H1 (cell line): ENCODE measurements at regions not wholly inside any gene's neighbourhood (a gene's known extent, or its start where the extent isn't known, plus 50 kb on each side); places are given as distances from the start of the nearest gene placed in this dataset.

Experiments
- CTCF ChIA-PET: fragments of 300-600 bp; sonication (Branson Sonifier 250); formaldehyde crosslinking; loops from one replicate; lab custom pipeline; 2021; ENCODE audit not compliant: partially characterized antibody; lab: Charles Lee
- POLR2A ChIA-PET: fragments of 300-600 bp; sonication (Branson Sonifier 250); formaldehyde crosslinking; loops from one replicate; lab custom pipeline; 2021; ENCODE audit warnings: inconsistent platforms; ENCODE audit not compliant: partially characterized antibody; lab: Charles Lee
- DNase-seq, 2 experiments: peaks; one replicate each; pipeline versions ENCODE4 v3.0.0 to v3.0.0-alpha.2; 2010 to 2022; ENCODE audit warnings: low spot score in 2 of 2, low read depth in 1 of 2, mixed read lengths in 1 of 2
- FAIRE-seq: peaks from 2 replicates; lab custom pipeline; 2011; peaks lifted over from hg19 to GRCh38; lab: Jason Lieb, UNC
- H2AFZ ChIP-seq: 2 replicates; pipeline ENCODE4 v1.8.1; 2012; ENCODE audit warnings: low read length, inconsistent platforms
- H2AK5ac ChIP-seq: 2 replicates; pipeline ENCODE4 v1.6.1; 2013; ENCODE audit warnings: low read depth, low read length
- H2BK120ac ChIP-seq: replicated peaks from 2 replicates; pipeline ENCODE3; 2013; ENCODE audit warnings: low read depth, low read length, inconsistent platforms
- H2BK12ac ChIP-seq: 2 replicates; pipeline ENCODE4 v1.6.1; 2013; ENCODE audit warnings: low read depth, low read length
- H2BK15ac ChIP-seq: 2 replicates; pipeline ENCODE4 v1.6.1; 2013; ENCODE audit warnings: low read length
- H2BK20ac ChIP-seq: 2 replicates; pipeline ENCODE4 v1.6.1; 2013; ENCODE audit warnings: low read length
- H2BK5ac ChIP-seq: 2 replicates; pipeline ENCODE4 v1.6.1; 2013; ENCODE audit warnings: low read depth, low read length
- H3K14ac ChIP-seq: 2 replicates; pipeline ENCODE4 v1.6.1; 2013; ENCODE audit warnings: inconsistent platforms; ENCODE audit not compliant: insufficient read length
- H3K18ac ChIP-seq: 2 replicates; pipeline ENCODE4 v1.6.1; 2013; ENCODE audit warnings: low read length; ENCODE audit errors: extremely low read depth
- H3K23ac ChIP-seq: 2 replicates; pipeline ENCODE4 v1.6.1; 2013; ENCODE audit warnings: inconsistent platforms; ENCODE audit not compliant: insufficient read length
- H3K23me2 ChIP-seq: 2 replicates; pipeline ENCODE4 v1.6.1; 2013; ENCODE audit warnings: low read depth, low read length
- H3K27ac ChIP-seq: 2 replicates; pipeline ENCODE4 v1.6.1; 2011; ENCODE audit warnings: low read depth, low read length, inconsistent platforms
- H3K27me3 ChIP-seq, 4 experiments: replicated peaks in 1 of 4; 1 replicate in 1 of 4; 2 replicates in 3 of 4; pipeline versions ENCODE4 v1.6.1 to v1.8.1; 2011 to 2013; ENCODE audit warnings: low read length in 3 of 4, mild to moderate bottlenecking in 3 of 4, inconsistent platforms in 2 of 4, mixed read lengths in 2 of 4, moderate library complexity in 1 of 4; ENCODE audit not compliant: control insufficient read depth in 3 of 4, insufficient read depth in 3 of 4; ENCODE audit errors: extremely low read depth in 1 of 4
- H3K36me3 ChIP-seq, 4 experiments: 2 replicates each; pipeline versions ENCODE4 v1.6.1 to v1.8.1; 2011 to 2013; ENCODE audit warnings: mild to moderate bottlenecking in 4 of 4, low read length in 3 of 4, moderate library complexity in 2 of 4, control low read depth in 1 of 4, inconsistent platforms in 1 of 4; ENCODE audit not compliant: insufficient read depth in 4 of 4, control insufficient read depth in 2 of 4
- H3K4ac ChIP-seq: replicated peaks from 2 replicates; pipeline ENCODE3; 2013; ENCODE audit warnings: low read length, low read depth, mixed read lengths, inconsistent platforms; ENCODE audit not compliant: insufficient read length
- H3K4me1 ChIP-seq, 4 experiments: replicated peaks in 1 of 4; 1 replicate in 1 of 4; 2 replicates in 3 of 4; pipeline versions ENCODE4 v1.6.1 to v1.8.1; 2011 to 2013; ENCODE audit warnings: low read length in 3 of 4, inconsistent platforms in 2 of 4, mixed read lengths in 1 of 4; ENCODE audit not compliant: insufficient read depth in 4 of 4, control insufficient read depth in 3 of 4
- H3K4me2 ChIP-seq, 2 experiments: 2 replicates each; pipeline versions ENCODE4 v1.6.1 to v1.8.1; 2011 to 2013; ENCODE audit warnings: low read depth in 2 of 2, low read length in 2 of 2, control low read depth in 1 of 2, inconsistent platforms in 1 of 2, mild to moderate bottlenecking in 1 of 2; ENCODE audit not compliant: insufficient read depth in 1 of 2
- H3K4me3 ChIP-seq, 4 experiments: fragments of 200-600, 300-600 bp in 1 of 4; sonication (generic), shearing (Covaris generic), sonication (Bioruptor Twin) in 1 of 4; 2 replicates each; pipeline versions ENCODE4 v1.5.1 to v1.8.1; 2011 to 2016; ENCODE audit warnings: low read length in 4 of 4, low read depth in 3 of 4, control low read depth in 2 of 4, inconsistent platforms in 2 of 4, mild to moderate bottlenecking in 2 of 4, mixed read lengths in 1 of 4, moderate library complexity in 1 of 4; ENCODE audit not compliant: insufficient read depth in 2 of 4; ENCODE audit errors: extremely low read depth in 1 of 4
- H3K56ac ChIP-seq: replicated peaks from 2 replicates; pipeline ENCODE3; 2013; ENCODE audit warnings: low read depth, mild to moderate bottlenecking, mixed read lengths, low read length, inconsistent platforms; ENCODE audit not compliant: insufficient read length
- H3K79me1 ChIP-seq: 2 replicates; pipeline ENCODE4 v1.6.1; 2013; ENCODE audit warnings: low read depth, low read length, control low read depth
- H3K79me2 ChIP-seq, 2 experiments: 2 replicates each; pipeline versions ENCODE4 v1.6.1 to v1.8.1; 2012 to 2013; ENCODE audit warnings: low read length in 2 of 2, mild to moderate bottlenecking in 2 of 2, inconsistent platforms in 1 of 2; ENCODE audit not compliant: insufficient read depth in 2 of 2, control insufficient read depth in 1 of 2
- H3K9ac ChIP-seq, 4 experiments: replicated peaks in 1 of 4; 1 replicate in 1 of 4; 2 replicates in 3 of 4; pipeline versions ENCODE4 v1.6.1 to v1.8.1; 2011 to 2013; ENCODE audit warnings: low read depth in 3 of 4, low read length in 3 of 4, control low read depth in 2 of 4, mild to moderate bottlenecking in 2 of 4, moderate library complexity in 2 of 4, inconsistent platforms in 1 of 4; ENCODE audit errors: extremely low read depth in 1 of 4
- H3K9me3 ChIP-seq, 2 experiments: 2 replicates each; pipeline versions ENCODE4 v1.6.1 to v1.8.1; 2012 to 2013; ENCODE audit warnings: mild to moderate bottlenecking in 2 of 2, moderate library complexity in 2 of 2, control low read depth in 1 of 2, inconsistent platforms in 1 of 2, low read depth in 1 of 2, low read length in 1 of 2, mixed read lengths in 1 of 2; ENCODE audit not compliant: insufficient read depth in 2 of 2
- H4K20me1 ChIP-seq, 2 experiments: replicated peaks in 1 of 2; 2 replicates each; pipeline versions ENCODE3 to v1.8.1; 2011 to 2013; ENCODE audit warnings: inconsistent platforms in 2 of 2, low read length in 2 of 2, mild to moderate bottlenecking in 1 of 2; ENCODE audit not compliant: insufficient read depth in 2 of 2, control insufficient read depth in 1 of 2
- H4K5ac ChIP-seq: 2 replicates; pipeline ENCODE4 v1.6.1; 2013; ENCODE audit warnings: low read length, low read depth, mixed read lengths, inconsistent platforms; ENCODE audit not compliant: insufficient read length
- H4K8ac ChIP-seq: 2 replicates; pipeline ENCODE4 v1.8.0; 2013; ENCODE audit warnings: mild to moderate bottlenecking, moderate library complexity, low read length, inconsistent platforms; ENCODE audit not compliant: insufficient read depth; ENCODE audit errors: extremely low read depth
- H4K91ac ChIP-seq: replicated peaks from 2 replicates; pipeline ENCODE3; 2013; ENCODE audit warnings: low read length, mixed read lengths, inconsistent platforms; ENCODE audit not compliant: insufficient read length
- EGR1 ChIP-seq: IDR thresholded peaks from 2 replicates; pipeline ENCODE4 v1.6.1; 2011; ENCODE audit warnings: low read depth, low read length, borderline replicate concordance
- GTF2F1 ChIP-seq: IDR thresholded peaks from 2 replicates; pipeline ENCODE4 v1.6.1; 2012; ENCODE audit warnings: low read depth, low read length, improper control_type of control experiment, borderline replicate concordance
- JUN ChIP-seq: IDR thresholded peaks from 2 replicates; pipeline ENCODE4 v1.6.1; 2011; ENCODE audit warnings: low read depth, mild to moderate bottlenecking, improper control_type of control experiment, low read length
- KDM5A ChIP-seq: fragments of 200-600 bp; IDR thresholded peaks from 2 replicates; pipeline ENCODE4 v1.7.1; 2012; ENCODE audit warnings: mild to moderate bottlenecking, low read length, inconsistent platforms, mixed read lengths
- SIRT6 ChIP-seq: IDR thresholded peaks from one replicate; pipeline ENCODE4 v1.7.1; 2012; ENCODE audit warnings: low read length, inconsistent platforms
- SP4 ChIP-seq: IDR thresholded peaks from 2 replicates; pipeline ENCODE4 v1.6.1; 2012; ENCODE audit warnings: low read length, inconsistent platforms
- WGBS, 2 experiments: shearing (Covaris generic) in 1 of 2; methylation state at CpG; one replicate each; pipeline versions ENCODE4 v1.1.6 to v1.1.7; 2013 to 2015; ENCODE audit warnings: low lambda C conversion rate in 2 of 2, mixed read lengths in 2 of 2, inconsistent platforms in 1 of 2, low coverage in 1 of 2, missing lambda C conversion rate in 1 of 2; ENCODE audit not compliant: insufficient replicate concordance in 2 of 2, insufficient coverage in 1 of 2, insufficient read length in 1 of 2; ENCODE audit errors: extremely low coverage in 1 of 2, missing lambda C conversion rate in 1 of 2; 5-methylcytosine and 5-hydroxymethylcytosine counted together

- no peak overlapping the region for H4K5ac ChIP-seq
- no peak overlapping the region for H3K4ac ChIP-seq
- DNase-seq (no peak), FAIRE-seq (no peak)
- H3K27ac ChIP-seq: no peak overlapping the region
- no peak overlapping the region for H4K8ac ChIP-seq
- CTCF ChIA-PET: no interaction called here
- H2BK20ac ChIP-seq: no peak overlapping the region
- H2AFZ ChIP-seq: peak overlapping the region; percentile 63; the same call in 1 of the 2 replicates
- H2BK12ac ChIP-seq: no peak overlapping the region
- no peak overlapping the region for H2BK5ac ChIP-seq
- H3K23me2 ChIP-seq: no peaks in the 10 kb centered on the region
- H3K4me1 ChIP-seq: peaks cover 0 to 4% (median under 1%) of the 10 kb centered on the region in 4 experiments; a peak in 4 of 7 replicates
- H3K23ac ChIP-seq: no peak overlapping the region
- POLR2A ChIA-PET: no interaction called here
- H3K9ac ChIP-seq: no peak overlapping the region
- H3K4me3 ChIP-seq: no peak overlapping the region
- H4K20me1 ChIP-seq: no peaks in the 10 kb centered on the region
- no peaks in the 10 kb centered on the region for H3K27me3 ChIP-seq
- H3K9me3 ChIP-seq: no peaks in the 10 kb centered on the region
- H3K18ac ChIP-seq: no peak overlapping the region
- no peak overlapping the region for H3K56ac ChIP-seq
- H3K79me2 ChIP-seq: no peaks in the 10 kb centered on the region
- H2BK120ac ChIP-seq: no peak overlapping the region
- TF ChIP-seq GTF2F1 (no peak), SP4 (no peak), JUN (no peak), KDM5A (no peak), SIRT6 (no peak), EGR1 (no peak)
- TF ChIP-seq, all 59 proteins: peak for 0
- Histone ChIP-seq H3K4me2 (no peak overlapping the region), H4K91ac (no peak overlapping the region), H2BK15ac (no peak overlapping the region), H3K79me1 (no peaks in the 10 kb centered on the region), H3K14ac (no peak overlapping the region), H3K36me3 (no peaks in the 10 kb centered on the region; a peak in 1 of 8 replicates), H2AK5ac (no peak overlapping the region)
- 58% methylated on average over 1 of the region's 1 CpG; no CpG with 5 or more reads in 1 of the 2 experiments for WGBS, 2 experiments
Measured at GRCh38 chr4:119730671-119730950, 102.0 kb upstream of the PDE5A start.
